HG02588 (cell line): ENCODE measurements at regions not wholly inside any gene's neighbourhood (a gene's known extent, or its start where the extent isn't known, plus 50 kb on each side); places are given as distances from the start of the nearest gene placed in this dataset.

Experiments used
- ATAC-seq: cut with Tn5 transposase; IDR thresholded peaks from one replicate; pipeline ENCODE4 v1.9.1; 2021; ENCODE audit warnings: mild to moderate bottlenecking, moderate library complexity; ENCODE audit not compliant: unreplicated experiment

- ATAC-seq = no peak
Measured at GRCh38 chr2:78262713-78263375, 740.7 kb upstream of the LRRTM4 start.

GRCh38 chr2:78263571-78263970 is 741.4 kb upstream of the LRRTM4 start:
- no peak for ATAC-seq

GRCh38 chr2:78264130-78264529 is 742.0 kb upstream of the LRRTM4 start:
- ATAC-seq = no peak

- ATAC-seq = no peak
Measured at GRCh38 chr2:78281164-78281563, 744.3 kb upstream of the REG3G start.

- no peak for ATAC-seq
Measured at GRCh38 chr2:78290581-78291214, 734.8 kb upstream of the REG3G start.

- ATAC-seq = no peak
Measured at GRCh38 chr2:78293768-78294167, 731.7 kb upstream of the REG3G start.

GRCh38 chr2:78301166-78301789 is 724.2 kb upstream of the REG3G start:
- ATAC-seq = no peak

- ATAC-seq = no peak
Measured at GRCh38 chr2:78304678-78305077, 720.8 kb upstream of the REG3G start.

- ATAC-seq = no peak
Measured at GRCh38 chr2:78309460-78309859, 716.0 kb upstream of the REG3G start.

GRCh38 chr2:78315368-78315767 is 710.1 kb upstream of the REG3G start:
- no peak for ATAC-seq

GRCh38 chr2:78318275-78318674 is 707.2 kb upstream of the REG3G start:
- ATAC-seq = no peak

GRCh38 chr2:78330193-78330592 is 695.3 kb upstream of the REG3G start:
- no peak for ATAC-seq

- ATAC-seq = no peak
Measured at GRCh38 chr2:78351208-78351607, 674.3 kb upstream of the REG3G start.

GRCh38 chr2:78353168-78353567 is 672.3 kb upstream of the REG3G start:
- no peak for ATAC-seq

GRCh38 chr2:78355967-78356366 is 669.5 kb upstream of the REG3G start:
- no peak for ATAC-seq

- ATAC-seq = no peak
Measured at GRCh38 chr2:78383576-78383975, 641.9 kb upstream of the REG3G start.

GRCh38 chr2:78397198-78397597 is 628.3 kb upstream of the REG3G start:
- no peak for ATAC-seq

GRCh38 chr2:78407960-78408794 is 617.3 kb upstream of the REG3G start:
- no peak for ATAC-seq

- ATAC-seq = no peak
Measured at GRCh38 chr2:78408795-78409118, 616.7 kb upstream of the REG3G start.

GRCh38 chr2:78411303-78411702 is 614.2 kb upstream of the REG3G start:
- no peak for ATAC-seq

GRCh38 chr2:78416625-78417300 is 608.7 kb upstream of the REG3G start:
- ATAC-seq = no peak
